Thyroid gland (tissue), 4 donors: ENCODE measurements at regions not wholly inside any gene's neighbourhood (a gene's known extent, or its start where the extent isn't known, plus 50 kb on each side); places are given as distances from the start of the nearest gene placed in this dataset.

Experiments
- POLR2A ChIP-seq, 2 donors: fragments of 450-650 bp; IDR thresholded peaks; one replicate each; pipeline ENCODE4 v1.6.1; 2017; ENCODE audit warnings: antibody characterized with exemption in 2 of 2, mild to moderate bottlenecking in 2 of 2, moderate library complexity in 1 of 2
- TF ChIP-seq, protein P1 (sequence below), 6 experiments: fragments of 200-600 bp in 3 of 6; fragments of 450-650 bp in 3 of 6; sonication (generic) in 3 of 6; IDR thresholded peaks; one replicate each; pipeline ENCODE4 v1.5.1; 2016 to 2019; ENCODE audit warnings: antibody characterized with exemption in 6 of 6, mild to moderate bottlenecking in 2 of 6, inconsistent platforms in 1 of 6, moderate library complexity in 1 of 6

DNA sequence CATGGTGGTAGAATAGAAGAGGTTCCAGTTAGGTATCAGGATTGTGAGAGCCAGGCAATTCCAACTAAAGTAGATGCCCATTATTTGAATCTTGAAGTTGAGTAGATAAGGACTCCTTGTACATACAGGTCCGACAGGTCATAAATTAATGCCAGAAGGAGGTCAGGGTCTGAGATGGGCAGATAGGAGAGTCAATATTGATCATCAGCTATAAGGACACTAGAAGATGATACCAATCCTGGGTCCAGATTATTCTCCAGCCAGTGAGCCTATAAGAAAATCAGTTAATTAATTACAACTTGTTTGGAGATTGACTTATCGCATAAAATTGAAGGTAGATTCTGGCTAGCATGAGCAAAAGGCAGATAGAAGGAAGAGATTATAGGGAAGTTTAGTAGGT is 378.4 kb upstream of the NAALADL2 start:
- TF ChIP-seq, protein P1, sequence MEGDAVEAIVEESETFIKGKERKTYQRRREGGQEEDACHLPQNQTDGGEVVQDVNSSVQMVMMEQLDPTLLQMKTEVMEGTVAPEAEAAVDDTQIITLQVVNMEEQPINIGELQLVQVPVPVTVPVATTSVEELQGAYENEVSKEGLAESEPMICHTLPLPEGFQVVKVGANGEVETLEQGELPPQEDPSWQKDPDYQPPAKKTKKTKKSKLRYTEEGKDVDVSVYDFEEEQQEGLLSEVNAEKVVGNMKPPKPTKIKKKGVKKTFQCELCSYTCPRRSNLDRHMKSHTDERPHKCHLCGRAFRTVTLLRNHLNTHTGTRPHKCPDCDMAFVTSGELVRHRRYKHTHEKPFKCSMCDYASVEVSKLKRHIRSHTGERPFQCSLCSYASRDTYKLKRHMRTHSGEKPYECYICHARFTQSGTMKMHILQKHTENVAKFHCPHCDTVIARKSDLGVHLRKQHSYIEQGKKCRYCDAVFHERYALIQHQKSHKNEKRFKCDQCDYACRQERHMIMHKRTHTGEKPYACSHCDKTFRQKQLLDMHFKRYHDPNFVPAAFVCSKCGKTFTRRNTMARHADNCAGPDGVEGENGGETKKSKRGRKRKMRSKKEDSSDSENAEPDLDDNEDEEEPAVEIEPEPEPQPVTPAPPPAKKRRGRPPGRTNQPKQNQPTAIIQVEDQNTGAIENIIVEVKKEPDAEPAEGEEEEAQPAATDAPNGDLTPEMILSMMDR (IDR thresholded peaks at IDR 0.05), result no peak
- TF ChIP-seq POLR2A (IDR thresholded peaks at IDR 0.05), result no peak
